ENCODE measurements at regions not wholly inside any gene's neighbourhood (a gene's known extent, or its start where the extent isn't known, plus 50 kb on each side); places are given as distances from the start of the nearest gene placed in this dataset.

DNA sequence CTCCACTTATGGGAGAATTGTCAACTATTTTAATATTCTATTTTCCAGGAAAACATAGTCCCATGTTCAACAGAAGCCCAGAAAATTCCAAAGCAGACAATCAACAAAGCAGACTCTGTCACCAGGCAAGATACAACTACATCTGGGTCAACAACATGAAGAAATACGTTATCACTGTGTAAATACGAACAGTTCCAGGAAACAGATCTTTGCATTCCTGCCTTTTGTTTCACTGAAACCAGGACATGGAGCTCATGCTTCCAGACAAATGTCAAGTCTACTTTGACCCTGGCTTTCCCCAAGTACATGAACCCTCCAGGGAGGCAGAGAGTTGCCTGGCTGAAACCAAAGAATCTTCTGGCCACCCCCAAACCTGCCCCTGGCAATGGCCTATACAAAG is 106.7 kb downstream of the SETD4 start:
- no peak overlapping the region for H3K4me3 ChIP-seq (ENCODE audit: low read depth, low read length)
- in situ Hi-C loops (cut with HindIII; ENCODE audit: low sequenced_read_pairs): no loop called here
- DNase-seq (ENCODE audit: low read depth): no peak
- TF ChIP-seq, protein P1, sequence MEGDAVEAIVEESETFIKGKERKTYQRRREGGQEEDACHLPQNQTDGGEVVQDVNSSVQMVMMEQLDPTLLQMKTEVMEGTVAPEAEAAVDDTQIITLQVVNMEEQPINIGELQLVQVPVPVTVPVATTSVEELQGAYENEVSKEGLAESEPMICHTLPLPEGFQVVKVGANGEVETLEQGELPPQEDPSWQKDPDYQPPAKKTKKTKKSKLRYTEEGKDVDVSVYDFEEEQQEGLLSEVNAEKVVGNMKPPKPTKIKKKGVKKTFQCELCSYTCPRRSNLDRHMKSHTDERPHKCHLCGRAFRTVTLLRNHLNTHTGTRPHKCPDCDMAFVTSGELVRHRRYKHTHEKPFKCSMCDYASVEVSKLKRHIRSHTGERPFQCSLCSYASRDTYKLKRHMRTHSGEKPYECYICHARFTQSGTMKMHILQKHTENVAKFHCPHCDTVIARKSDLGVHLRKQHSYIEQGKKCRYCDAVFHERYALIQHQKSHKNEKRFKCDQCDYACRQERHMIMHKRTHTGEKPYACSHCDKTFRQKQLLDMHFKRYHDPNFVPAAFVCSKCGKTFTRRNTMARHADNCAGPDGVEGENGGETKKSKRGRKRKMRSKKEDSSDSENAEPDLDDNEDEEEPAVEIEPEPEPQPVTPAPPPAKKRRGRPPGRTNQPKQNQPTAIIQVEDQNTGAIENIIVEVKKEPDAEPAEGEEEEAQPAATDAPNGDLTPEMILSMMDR (IDR thresholded peaks at IDR 0.05; ENCODE audit: low read depth, low read length, missing control alignments): no peak

DNA sequence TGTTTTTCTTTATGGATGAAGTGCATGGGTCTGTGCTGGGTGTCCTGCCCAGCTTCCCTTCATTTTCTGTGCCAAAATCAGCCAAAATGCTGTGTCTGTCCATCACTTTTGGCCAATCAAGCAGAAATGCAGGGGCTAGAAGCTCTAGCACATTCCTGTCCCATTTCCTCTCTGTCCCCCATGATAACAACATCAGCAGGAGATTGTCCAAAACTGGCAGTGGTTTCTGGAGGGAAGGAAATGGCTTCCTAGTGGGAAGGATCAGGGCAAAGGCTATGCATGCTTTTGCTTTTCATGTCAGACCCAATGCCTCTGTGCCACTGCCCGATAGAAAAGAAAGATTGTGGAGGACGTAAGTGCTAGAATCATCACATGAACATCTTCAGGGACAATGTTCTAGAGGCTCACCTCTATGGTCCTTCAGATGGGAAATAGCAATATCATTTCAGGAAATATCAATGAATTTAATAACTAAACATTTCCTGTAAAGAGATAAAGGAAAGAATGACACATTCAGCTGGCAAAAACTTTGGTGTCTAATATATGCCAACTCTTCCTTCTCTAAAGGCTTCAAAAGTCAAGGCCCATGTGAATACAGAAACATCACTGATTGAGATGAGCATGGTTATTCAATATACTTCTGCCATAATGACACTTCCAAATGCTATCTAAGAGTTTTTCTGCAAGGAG is 107.5 kb downstream of the SETD4 start:
- in situ Hi-C loops (cut with HindIII; ENCODE audit: low sequenced_read_pairs): no loop called here
- TF ChIP-seq, protein P1 (IDR thresholded peaks at IDR 0.05; ENCODE audit: low read depth, low read length, missing control alignments): no peak
- no peak for DNase-seq (ENCODE audit: low read depth)
- H3K4me3 ChIP-seq (ENCODE audit: low read depth, low read length): no peak overlapping the region

DNA sequence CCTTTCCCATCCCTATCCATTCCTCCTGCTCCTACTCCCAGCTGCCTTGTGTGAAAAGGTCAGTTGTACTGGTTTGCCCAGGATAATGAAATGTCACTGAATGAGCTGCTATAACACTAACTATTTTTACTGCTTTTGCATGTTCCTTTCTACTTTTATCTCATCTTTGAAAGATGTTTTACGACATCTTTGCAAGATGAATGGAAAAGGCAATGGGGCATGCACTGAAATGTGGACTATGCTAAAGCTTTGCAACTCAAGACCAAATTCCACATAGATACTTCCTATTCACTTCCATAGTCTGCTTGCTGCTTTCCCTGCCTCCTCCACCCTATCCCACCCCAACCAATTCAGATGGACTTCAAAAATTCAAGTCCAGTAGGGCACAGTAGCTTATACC is 111.3 kb downstream of the SETD4 start:
- TF ChIP-seq, protein P1 (IDR thresholded peaks at IDR 0.05; ENCODE audit: low read depth, low read length, missing control alignments): no peak
- in situ Hi-C loops (cut with HindIII; ENCODE audit: low sequenced_read_pairs): no loop called here
- no peak for DNase-seq (ENCODE audit: low read depth)
- H3K4me3 ChIP-seq (ENCODE audit: low read depth, low read length): no peak overlapping the region

DNA sequence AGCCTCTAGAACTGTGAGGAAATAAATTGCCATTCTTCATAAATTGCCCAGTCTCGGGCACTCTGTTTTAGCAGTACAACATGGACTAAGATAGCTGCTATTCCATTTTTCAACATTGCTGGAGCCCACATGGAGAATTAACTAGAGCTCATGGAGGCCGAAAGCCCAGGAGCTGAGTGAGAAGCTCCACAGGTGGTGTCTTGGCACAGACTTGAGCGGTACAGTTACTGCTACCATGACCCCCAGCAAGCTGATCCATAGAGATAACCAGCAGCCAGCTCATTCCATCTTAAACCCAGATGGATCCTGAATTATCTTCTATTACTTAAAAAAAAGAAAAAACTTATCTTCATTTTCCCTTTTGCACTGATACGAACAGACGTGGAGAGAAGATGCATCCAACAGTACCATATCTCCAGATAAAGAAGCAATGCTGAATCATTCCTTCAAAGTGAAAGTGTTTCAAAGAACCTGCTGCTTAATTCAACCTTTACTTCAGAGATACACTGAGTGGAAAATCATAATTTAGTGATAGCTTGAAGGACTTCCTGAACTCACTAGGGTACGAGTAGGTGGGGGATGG is 115.1 kb downstream of the SETD4 start:
- no peak for DNase-seq (ENCODE audit: low read depth)
- no peak overlapping the region for H3K4me3 ChIP-seq (ENCODE audit: low read depth, low read length)
- in situ Hi-C loops (cut with HindIII; ENCODE audit: low sequenced_read_pairs): no loop called here
- TF ChIP-seq, protein P1 (IDR thresholded peaks at IDR 0.05; ENCODE audit: low read depth, low read length, missing control alignments): no peak

DNA sequence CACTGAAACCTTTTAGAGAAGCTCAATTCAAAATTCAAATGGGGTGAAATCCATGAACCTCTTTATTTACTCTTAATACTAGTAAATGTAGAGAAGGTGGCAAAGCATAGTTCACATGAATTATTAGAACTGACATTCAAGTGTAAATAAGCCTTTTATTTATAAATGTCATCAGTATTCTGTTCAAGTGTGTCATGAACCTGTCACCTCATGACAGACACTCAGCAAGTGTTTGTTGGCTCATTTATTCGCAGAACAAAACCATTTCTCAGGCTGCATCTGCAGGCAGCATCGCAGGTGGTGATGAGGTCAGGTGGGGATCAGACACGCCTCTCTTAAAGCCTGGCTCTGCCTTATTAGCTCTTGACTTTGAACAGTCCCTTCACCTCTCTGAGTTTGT is 116.6 kb downstream of the SETD4 start:
- no peak overlapping the region for H3K4me3 ChIP-seq (ENCODE audit: low read depth, low read length)
- TF ChIP-seq, protein P1 (IDR thresholded peaks at IDR 0.05; ENCODE audit: low read depth, low read length, missing control alignments): no peak
- no peak for DNase-seq (ENCODE audit: low read depth)
- in situ Hi-C loops (cut with HindIII; ENCODE audit: low sequenced_read_pairs): no loop called here

DNA sequence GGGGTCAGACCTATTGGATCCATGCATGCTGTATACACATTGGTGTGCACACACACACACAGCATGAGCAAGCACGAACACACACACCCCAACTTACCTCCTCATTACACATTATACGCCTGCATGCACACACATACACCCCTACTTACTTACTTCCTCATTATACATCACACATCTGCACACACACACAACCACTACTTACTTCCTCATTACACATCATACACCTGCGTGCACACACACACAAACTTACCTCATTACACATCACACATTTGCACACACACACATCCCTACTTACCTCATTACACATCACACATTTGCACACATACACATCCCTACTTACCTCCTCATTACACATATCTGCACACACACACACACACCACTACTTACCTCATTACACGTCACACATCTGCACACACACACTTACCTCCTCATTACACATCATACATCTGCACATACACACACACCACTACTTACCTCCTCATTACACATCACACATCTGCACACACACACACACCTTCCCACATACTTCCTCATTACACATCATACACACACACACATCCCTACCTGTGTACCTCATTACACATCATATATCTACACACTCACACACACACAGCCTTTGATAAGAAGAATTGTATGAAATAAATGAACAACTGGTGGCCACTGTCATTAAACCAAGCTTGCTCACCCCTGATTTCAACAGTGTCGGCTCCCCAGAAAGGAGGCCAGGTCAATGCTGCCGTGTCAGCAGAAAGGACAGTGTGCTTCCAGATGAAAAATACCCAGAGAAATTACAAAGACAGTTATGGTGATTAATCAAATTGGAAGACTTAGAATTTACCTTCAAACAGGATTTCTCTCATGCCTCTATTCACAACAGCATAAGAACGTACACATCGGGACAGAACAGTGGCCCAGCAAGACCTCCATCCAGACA is 117.8 kb downstream of the SETD4 start:
- in situ Hi-C loops (cut with HindIII; ENCODE audit: low sequenced_read_pairs): no loop called here
- no peak for DNase-seq (ENCODE audit: low read depth)

More for the DNA sequence above, 117.8 kb downstream of the SETD4 start:
- H3K4me3 ChIP-seq (ENCODE audit: low read depth, low read length): no peak overlapping the region
- TF ChIP-seq, protein P1 (IDR thresholded peaks at IDR 0.05; ENCODE audit: low read depth, low read length, missing control alignments): no peak
